ENCODE measurements at regions not wholly inside any gene's neighbourhood (a gene's known extent, or its start where the extent isn't known, plus 50 kb on each side); places are given as distances from the start of the nearest gene placed in this dataset.
"Not testable (repeated sequence)": the region's sequence is repeated elsewhere in the genome, so short reads cannot be mapped to it uniquely, and the experiment has no call there.

GRCh38 chr9:40097992-40098391, 742.5 kb downstream of the SPATA31A1 start:
- TF ChIP-seq POLR2A, CTCF (IDR thresholded peaks at IDR 0.05): not testable (repeated sequence)
